Neuronal stem cell (in vitro differentiated cells): ENCODE measurements at regions not wholly inside any gene's neighbourhood (a gene's known extent, or its start where the extent isn't known, plus 50 kb on each side); places are given as distances from the start of the nearest gene placed in this dataset.

Experiments
- DNase-seq: peaks from one replicate; pipeline ENCODE4 v3.0.0-alpha.2; 2013; ENCODE audit warnings: low spot score
- H2AFZ ChIP-seq: one replicate; pipeline ENCODE4 v1.6.1; 2013; ENCODE audit warnings: mild to moderate bottlenecking, low read length, inconsistent platforms
- H2AK5ac ChIP-seq: 2 replicates; pipeline ENCODE4 v1.6.1; 2013; ENCODE audit warnings: low read depth, mild to moderate bottlenecking, inconsistent platforms, low read length, moderate library complexity, mixed read lengths
- H2BK120ac ChIP-seq: 2 replicates; pipeline ENCODE4 v1.6.1; 2013; ENCODE audit warnings: low read depth, mild to moderate bottlenecking, inconsistent platforms, low read length, moderate library complexity, mixed read lengths
- H2BK12ac ChIP-seq: one replicate; pipeline ENCODE4 v1.6.1; 2013; ENCODE audit warnings: low read length, inconsistent platforms
- H2BK15ac ChIP-seq: 2 replicates; pipeline ENCODE4 v1.6.1; 2013; ENCODE audit warnings: mild to moderate bottlenecking, low read length, inconsistent platforms, mixed read lengths
- H2BK5ac ChIP-seq: one replicate; pipeline ENCODE4 v1.6.1; 2013; ENCODE audit warnings: inconsistent platforms, mild to moderate bottlenecking, low read length, moderate library complexity
- H3K14ac ChIP-seq: one replicate; pipeline ENCODE4 v1.6.1; 2013; ENCODE audit warnings: low read length, inconsistent platforms
- H3K18ac ChIP-seq: 2 replicates; pipeline ENCODE4 v1.6.1; 2013; ENCODE audit warnings: low read length, inconsistent platforms
- H3K23ac ChIP-seq: 2 replicates; pipeline ENCODE4 v1.6.1; 2013; ENCODE audit warnings: low read depth, mild to moderate bottlenecking, mixed read lengths, low read length, inconsistent platforms; ENCODE audit not compliant: poor library complexity
- H3K27ac ChIP-seq: replicated peaks from 3 replicates; pipeline ENCODE4 v1.5.1; 2013; ENCODE audit warnings: low read length, inconsistent platforms
- H3K27me3 ChIP-seq, 3 experiments: 2 replicates each; pipeline ENCODE4 v1.6.1; 2013; ENCODE audit warnings: low read length in 3 of 3, mild to moderate bottlenecking in 2 of 3, inconsistent platforms in 1 of 3, low read depth in 1 of 3, mixed read lengths in 1 of 3, moderate library complexity in 1 of 3; ENCODE audit not compliant: control insufficient read depth in 3 of 3, insufficient read depth in 3 of 3
- H3K36me3 ChIP-seq, 2 donors: replicated peaks in 1 of 2; 2 replicates each; pipeline ENCODE4 v1.6.1; 2013; ENCODE audit warnings: low read length in 2 of 2; ENCODE audit not compliant: control insufficient read depth in 2 of 2, insufficient read depth in 2 of 2
- H3K4ac ChIP-seq: 2 replicates; pipeline ENCODE4 v1.6.1; 2013; ENCODE audit warnings: inconsistent platforms, mild to moderate bottlenecking, low read length, moderate library complexity
- H3K4me1 ChIP-seq, 2 donors: 1 replicate in 1 of 2; 2 replicates in 1 of 2; pipeline ENCODE4 v1.6.1; 2013; ENCODE audit warnings: low read length in 2 of 2, low read depth in 1 of 2; ENCODE audit not compliant: control insufficient read depth in 2 of 2, insufficient read depth in 1 of 2
- H3K4me2 ChIP-seq: one replicate; pipeline ENCODE4 v1.6.1; 2013; ENCODE audit warnings: mild to moderate bottlenecking, low read length, inconsistent platforms; ENCODE audit not compliant: insufficient read depth, poor library complexity, severe bottlenecking
- H3K4me3 ChIP-seq, 2 donors: 2 replicates each; pipeline ENCODE4 v1.5.1; 2013; ENCODE audit warnings: low read length in 2 of 2, mild to moderate bottlenecking in 2 of 2, inconsistent platforms in 1 of 2, moderate library complexity in 1 of 2
- H3K79me1 ChIP-seq: one replicate; pipeline ENCODE4 v1.6.1; 2013; ENCODE audit warnings: low read depth, mild to moderate bottlenecking, inconsistent platforms, low read length, moderate library complexity
- H3K9ac ChIP-seq: one replicate; pipeline ENCODE4 v1.6.1; 2013; ENCODE audit warnings: mild to moderate bottlenecking, low read depth, low read length, inconsistent platforms; ENCODE audit not compliant: poor library complexity
- H3K9me3 ChIP-seq, 2 donors: replicated peaks in 1 of 2; 2 replicates each; pipeline versions ENCODE3 to v1.6.1; 2013; ENCODE audit warnings: low read length in 2 of 2, mild to moderate bottlenecking in 2 of 2, inconsistent platforms in 1 of 2, low read depth in 1 of 2, mixed read lengths in 1 of 2, moderate library complexity in 1 of 2; ENCODE audit not compliant: control insufficient read depth in 2 of 2, insufficient read depth in 1 of 2
- H4K8ac ChIP-seq: one replicate; pipeline ENCODE4 v1.6.1; 2013; ENCODE audit warnings: low read depth, mild to moderate bottlenecking, inconsistent platforms, low read length, moderate library complexity
- H4K91ac ChIP-seq: one replicate; pipeline ENCODE4 v1.6.1; 2013; ENCODE audit warnings: low read length, low read depth, mild to moderate bottlenecking, inconsistent platforms; ENCODE audit not compliant: poor library complexity
- WGBS, 2 donors: extraction: QIAGEN DNeasy Blood & Tissue Kit; methylation state at CpG; one replicate each; pipeline ENCODE4 v1.1.7; 2013; ENCODE audit warnings: missing lambda C conversion rate in 2 of 2, mixed read lengths in 1 of 2; ENCODE audit not compliant: insufficient read length in 2 of 2, insufficient replicate concordance in 1 of 2; ENCODE audit errors: extremely low coverage in 2 of 2; 5-methylcytosine and 5-hydroxymethylcytosine counted together

DNA sequence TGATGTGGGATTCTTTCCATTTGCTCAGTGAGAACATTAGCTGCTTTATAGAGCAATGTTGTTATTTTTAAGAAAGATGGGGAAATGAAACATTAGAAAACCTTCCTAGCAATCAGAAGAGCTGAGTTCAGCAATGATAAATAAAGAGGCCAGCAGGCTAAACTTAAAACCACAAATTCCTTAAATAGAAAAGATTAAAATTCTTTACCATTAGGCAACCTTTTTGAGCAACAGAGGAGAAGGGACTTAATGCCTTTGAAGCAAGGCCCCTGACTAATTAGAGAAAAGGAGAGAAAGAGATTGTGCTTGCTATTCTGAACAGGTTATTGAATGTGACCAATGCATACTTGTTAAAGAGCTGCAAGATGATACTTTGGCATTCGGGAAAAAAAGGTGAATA, 160.8 kb upstream of the LMO3 start:
- H3K4me1 ChIP-seq, result peaks cover 0 to 8% of the 10 kb centered on the region in 2 donors
- H3K4me3 ChIP-seq, result no peak overlapping the region
- peak overlapping the region; percentile 50 for H3K27ac ChIP-seq
- H2AK5ac ChIP-seq, result no peak overlapping the region
- no peak overlapping the region for H4K91ac ChIP-seq
- no peak overlapping the region for H2BK12ac ChIP-seq
- no peak overlapping the region for H2BK15ac ChIP-seq
- H4K8ac ChIP-seq, result no peak overlapping the region
- H2AFZ ChIP-seq, result no peak overlapping the region
- no peak overlapping the region for H3K23ac ChIP-seq
- H3K14ac ChIP-seq, result no peak overlapping the region
- no peak overlapping the region for H3K4ac ChIP-seq
- no CpG with 5 or more reads among the region's 1 CpG for WGBS, 2 donors
- H2BK5ac ChIP-seq, result no peak overlapping the region
- no peaks in the 10 kb centered on the region for H3K79me1 ChIP-seq
- no peak overlapping the region for H3K4me2 ChIP-seq
- H2BK120ac ChIP-seq, result no peak overlapping the region
- H3K18ac ChIP-seq, result no peak overlapping the region
- no peaks in the 10 kb centered on the region for H3K9me3 ChIP-seq
- H3K9ac ChIP-seq, result no peak overlapping the region
- H3K27me3 ChIP-seq, result peaks cover 0 to 2% (median 0%) of the 10 kb centered on the region in 3 experiments
- no peak for DNase-seq
- H3K36me3 ChIP-seq, result no peaks in the 10 kb centered on the region

DNA sequence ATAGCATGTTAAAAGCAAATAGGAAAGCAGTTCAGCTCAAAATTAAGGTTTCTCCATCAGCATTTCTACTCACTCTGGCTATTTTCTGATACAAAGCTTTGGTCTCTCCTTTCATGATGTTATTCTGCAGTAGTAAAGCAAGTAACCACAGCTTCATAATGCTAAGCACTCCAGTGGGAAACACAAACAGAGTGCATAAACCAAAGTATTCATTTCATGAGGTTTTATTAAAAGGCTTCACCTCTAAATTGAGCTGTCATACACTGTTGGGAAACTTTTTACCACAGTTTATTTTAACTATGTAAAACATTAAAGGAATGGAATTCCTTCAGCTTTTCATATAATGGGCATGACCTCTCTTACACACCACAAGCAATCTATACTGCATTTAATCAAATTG, 157.9 kb upstream of the LMO3 start:
- no peak overlapping the region for H2AFZ ChIP-seq
- no peaks in the 10 kb centered on the region for H3K79me1 ChIP-seq
- H3K9ac ChIP-seq, result no peak overlapping the region
- H3K23ac ChIP-seq, result no peak overlapping the region
- H3K14ac ChIP-seq, result no peak overlapping the region
- H3K4me2 ChIP-seq, result no peak overlapping the region
- H3K9me3 ChIP-seq, result no peaks in the 10 kb centered on the region
- no peaks in the 10 kb centered on the region for H3K36me3 ChIP-seq
- H2BK120ac ChIP-seq, result no peak overlapping the region
- H4K8ac ChIP-seq, result no peak overlapping the region
- no peak overlapping the region for H3K4me3 ChIP-seq
- H3K27me3 ChIP-seq, result peaks cover 0 to 2% (median 0%) of the 10 kb centered on the region in 3 experiments
- H2BK12ac ChIP-seq, result no peak overlapping the region
- H2BK5ac ChIP-seq, result no peak overlapping the region
- no peak overlapping the region for H3K18ac ChIP-seq
- no peak overlapping the region for H2AK5ac ChIP-seq
- no peak overlapping the region for H3K27ac ChIP-seq
- DNase-seq, result no peak
- no peak overlapping the region for H3K4ac ChIP-seq
- no peak overlapping the region for H2BK15ac ChIP-seq
- H4K91ac ChIP-seq, result no peak overlapping the region
- H3K4me1 ChIP-seq, result peaks cover 0 to 8% of the 10 kb centered on the region in 2 donors

DNA sequence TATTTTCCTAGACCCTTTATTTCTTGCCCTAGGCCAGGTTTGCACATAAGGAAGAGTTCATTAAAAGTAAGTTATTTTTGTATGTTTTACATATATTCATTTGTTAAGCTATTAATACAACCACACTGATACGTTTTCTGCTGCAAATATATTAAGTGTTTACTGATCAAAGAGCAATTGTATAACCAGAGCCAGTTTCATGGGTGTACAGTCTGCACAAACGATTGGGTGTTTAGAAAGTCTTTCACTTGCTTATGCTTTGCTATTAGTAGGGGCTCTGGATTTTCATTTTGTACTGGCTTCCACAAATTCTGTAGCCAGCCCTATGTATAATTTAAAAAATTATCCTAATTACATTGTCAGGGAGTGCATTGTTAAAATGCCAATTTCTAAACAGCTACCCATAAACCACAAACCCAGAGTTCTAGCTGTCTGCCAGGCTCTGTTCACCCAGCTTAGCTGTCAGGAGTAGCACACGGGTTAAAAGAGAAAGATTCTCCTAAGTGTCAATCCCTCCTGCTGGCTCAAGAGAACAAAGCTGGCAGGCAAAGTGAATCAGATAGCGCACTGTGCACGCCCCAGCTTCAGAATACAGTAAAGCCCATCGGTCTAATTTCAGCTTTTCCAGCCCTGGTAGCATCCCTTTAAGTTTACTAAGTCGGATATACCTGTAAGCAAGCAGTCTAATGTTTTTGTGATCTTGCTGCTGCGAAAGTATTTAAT, 151.0 kb upstream of the LMO3 start:
- Histone ChIP-seq H2BK15ac (no peak overlapping the region), H3K36me3 (no peaks in the 10 kb centered on the region), H3K23ac (no peak overlapping the region), H3K79me1 (no peaks in the 10 kb centered on the region), H2BK120ac (no peak overlapping the region), H3K4ac (no peak overlapping the region), H2BK12ac (no peak overlapping the region), H4K91ac (no peak overlapping the region), H3K9me3 (no peaks in the 10 kb centered on the region), H3K14ac (no peak overlapping the region), H2AFZ (no peak overlapping the region), H3K4me3 (no peak overlapping the region), H4K8ac (no peak overlapping the region), H3K27ac (no peak overlapping the region), H3K9ac (no peak overlapping the region), H2BK5ac (no peak overlapping the region), H3K18ac (no peak overlapping the region), H3K27me3 (no peaks in the 10 kb centered on the region), H3K4me2 (no peak overlapping the region), H2AK5ac (no peak overlapping the region), H3K4me1 (no peaks in the 10 kb centered on the region)
- WGBS, 2 donors, result no CpG with 5 or more reads among the region's 8 CpGs
- peak; percentile 31 for DNase-seq

DNA sequence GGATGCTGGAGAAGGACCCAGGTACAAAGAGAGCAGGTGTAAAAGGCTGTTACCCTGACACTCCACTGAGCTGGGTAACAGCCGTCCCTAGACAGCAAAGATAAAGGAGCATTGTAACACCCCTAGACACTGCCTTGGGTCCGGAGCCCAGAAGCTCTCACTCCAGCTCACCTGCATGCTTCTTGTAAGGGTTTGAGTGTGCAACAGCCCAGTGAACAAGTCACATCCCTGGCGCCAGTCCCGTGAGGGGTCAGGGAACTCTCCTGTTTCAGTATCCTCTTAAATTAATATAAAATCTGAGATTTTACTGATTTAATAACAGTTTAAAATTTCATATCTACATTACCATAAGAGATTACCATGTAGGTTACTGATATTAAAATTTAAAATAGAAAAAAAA, 124.8 kb upstream of the LMO3 start:
- H3K79me1 ChIP-seq, result no peaks in the 10 kb centered on the region
- no peak overlapping the region for H2BK5ac ChIP-seq
- H3K9ac ChIP-seq, result no peak overlapping the region
- DNase-seq, result no peak
- H3K27me3 ChIP-seq, result no peaks in the 10 kb centered on the region
- H2AFZ ChIP-seq, result no peak overlapping the region
- H3K23ac ChIP-seq, result no peak overlapping the region
- no peaks in the 10 kb centered on the region for H3K9me3 ChIP-seq
- H3K36me3 ChIP-seq, result no peaks in the 10 kb centered on the region
- no CpG with 5 or more reads among the region's 4 CpGs for WGBS, 2 donors
- no peak overlapping the region for H3K4me2 ChIP-seq
- no peak overlapping the region for H3K18ac ChIP-seq
- H2BK15ac ChIP-seq, result no peak overlapping the region
- no peak overlapping the region for H3K14ac ChIP-seq
- no peak overlapping the region for H4K8ac ChIP-seq
- H2BK120ac ChIP-seq, result no peak overlapping the region
- no peak overlapping the region for H3K27ac ChIP-seq
- no peak overlapping the region for H2BK12ac ChIP-seq
- H2AK5ac ChIP-seq, result no peak overlapping the region
- no peak overlapping the region for H3K4ac ChIP-seq
- H4K91ac ChIP-seq, result no peak overlapping the region
- no peak overlapping the region for H3K4me3 ChIP-seq
- H3K4me1 ChIP-seq, result no peaks in the 10 kb centered on the region
